ENCODE measurements at regions not wholly inside any gene's neighbourhood (a gene's known extent, or its start where the extent isn't known, plus 50 kb on each side); places are given as distances from the start of the nearest gene placed in this dataset.
A peak's percentile ranks its signal among the peaks of the same experiment; 100 is the strongest.

DNA sequence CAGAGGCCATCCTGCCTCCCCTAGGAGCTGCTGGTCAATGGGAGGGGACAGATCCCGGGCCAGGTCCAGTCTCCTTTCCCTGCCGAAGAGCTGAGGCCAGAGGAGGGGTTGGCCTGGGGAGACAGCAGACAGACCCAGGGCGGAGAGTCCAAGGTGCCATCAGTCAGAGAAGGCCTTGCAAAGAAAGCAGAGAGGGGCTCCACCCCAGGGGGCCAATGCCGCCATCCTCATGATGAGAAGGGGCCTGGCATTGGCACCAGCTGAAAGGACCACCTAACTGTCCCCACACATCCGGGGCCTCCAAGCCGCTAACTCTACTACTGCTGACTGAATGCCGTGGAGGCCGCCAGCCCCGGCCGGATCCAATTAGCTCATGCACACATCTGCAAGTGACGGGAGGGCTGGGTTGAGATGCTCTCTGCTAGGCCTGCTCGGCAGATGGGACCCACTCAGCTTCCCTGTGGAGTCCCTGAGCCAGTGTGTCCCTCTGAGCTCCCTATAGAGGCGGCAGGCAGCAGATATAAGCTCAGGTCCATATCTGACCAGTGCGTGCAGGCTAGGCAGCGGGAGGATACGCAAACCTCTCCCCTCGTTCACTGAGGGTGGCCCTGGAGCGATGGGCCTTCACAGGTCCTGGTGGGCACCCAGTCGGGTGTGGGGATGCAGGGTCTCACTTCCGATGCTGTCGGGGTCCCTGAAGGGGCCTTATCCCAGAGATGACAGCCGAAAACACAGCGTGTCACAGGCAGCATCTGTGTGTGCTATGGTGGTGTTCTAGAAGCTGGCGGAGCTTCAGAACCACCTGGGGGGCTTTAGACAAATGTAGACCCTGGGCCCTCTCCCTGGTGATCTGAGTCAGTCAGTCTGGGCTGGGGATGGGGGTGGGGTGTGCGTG, 183.9 kb downstream of the CTTN start:
- ATAC-seq = no peak

DNA sequence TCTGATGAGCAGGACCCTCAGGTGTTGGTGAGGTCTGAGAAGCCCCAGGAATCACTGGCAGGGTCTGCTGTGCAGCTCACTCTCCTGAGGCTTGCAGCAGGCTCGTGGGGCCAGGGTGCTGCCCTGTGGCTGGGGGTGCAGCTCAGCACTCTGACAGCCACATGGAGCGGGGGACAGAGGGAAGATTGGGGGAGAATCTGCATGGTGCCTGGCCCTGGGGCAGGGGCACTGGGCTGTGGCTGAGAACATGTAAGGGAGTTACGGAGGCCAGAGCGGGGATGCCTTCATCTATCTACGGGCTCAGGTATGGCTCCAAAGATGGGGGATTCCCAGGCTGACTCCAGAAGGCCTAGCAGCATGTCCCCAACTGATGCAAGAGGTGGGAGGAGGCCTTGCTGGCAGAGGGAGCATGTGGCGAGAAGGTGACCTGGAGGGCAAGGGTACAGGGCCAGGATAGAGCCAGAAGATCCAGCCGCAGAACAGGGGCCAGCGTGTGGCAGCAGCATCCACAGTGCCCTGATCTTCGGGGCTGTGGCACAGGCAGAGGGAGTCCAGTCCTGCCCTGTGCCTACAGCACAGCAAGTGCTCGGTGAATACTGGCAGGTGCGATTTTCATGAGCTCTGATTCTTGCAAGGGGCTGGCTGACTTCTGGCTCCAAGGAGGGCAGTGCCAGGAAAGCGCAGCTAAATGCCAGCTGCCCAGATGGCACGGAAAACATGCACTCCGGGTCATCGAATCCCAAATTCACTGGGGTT, 184.7 kb downstream of the CTTN start:
- ATAC-seq (no peak), DNase-seq (peak in 1 of 2 donors; percentile 12)
- TF ChIP-seq, protein P1, sequence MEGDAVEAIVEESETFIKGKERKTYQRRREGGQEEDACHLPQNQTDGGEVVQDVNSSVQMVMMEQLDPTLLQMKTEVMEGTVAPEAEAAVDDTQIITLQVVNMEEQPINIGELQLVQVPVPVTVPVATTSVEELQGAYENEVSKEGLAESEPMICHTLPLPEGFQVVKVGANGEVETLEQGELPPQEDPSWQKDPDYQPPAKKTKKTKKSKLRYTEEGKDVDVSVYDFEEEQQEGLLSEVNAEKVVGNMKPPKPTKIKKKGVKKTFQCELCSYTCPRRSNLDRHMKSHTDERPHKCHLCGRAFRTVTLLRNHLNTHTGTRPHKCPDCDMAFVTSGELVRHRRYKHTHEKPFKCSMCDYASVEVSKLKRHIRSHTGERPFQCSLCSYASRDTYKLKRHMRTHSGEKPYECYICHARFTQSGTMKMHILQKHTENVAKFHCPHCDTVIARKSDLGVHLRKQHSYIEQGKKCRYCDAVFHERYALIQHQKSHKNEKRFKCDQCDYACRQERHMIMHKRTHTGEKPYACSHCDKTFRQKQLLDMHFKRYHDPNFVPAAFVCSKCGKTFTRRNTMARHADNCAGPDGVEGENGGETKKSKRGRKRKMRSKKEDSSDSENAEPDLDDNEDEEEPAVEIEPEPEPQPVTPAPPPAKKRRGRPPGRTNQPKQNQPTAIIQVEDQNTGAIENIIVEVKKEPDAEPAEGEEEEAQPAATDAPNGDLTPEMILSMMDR (IDR thresholded peaks at IDR 0.05) = no peak
- Histone ChIP-seq H3K27ac (no peak overlapping the region), H3K4me1 (no peaks in the 10 kb centered on the region), H3K36me3 (ENCODE audit: insufficient read depth in 1 of 2, low read depth in 1 of 2) (no peaks in the 10 kb centered on the region), H3K9me3 (no peaks in the 10 kb centered on the region), H3K27me3 (ENCODE audit: insufficient read depth in 3 of 3, low read length in 2 of 3) (no peaks in the 10 kb centered on the region), H3K4me3 (no peak overlapping the region)
- 56 to 73% (median 58%) methylated on average over 15 of the region's 15 CpGs for WGBS, 3 donors
- intact Hi-C loops (cut with DNase I) = no loop called here

More for the DNA sequence above, 183.9 kb downstream of the CTTN start:
- H3K4me1 ChIP-seq = no peaks in the 10 kb centered on the region
- 86 to 91% (median 90%) methylated on average over 25 of the region's 25 CpGs for WGBS, 3 donors
- intact Hi-C loops (cut with DNase I) = no loop called here
- no peaks in the 10 kb centered on the region for H3K27me3 ChIP-seq (ENCODE audit: insufficient read depth in 3 of 3, low read length in 2 of 3)
- no peak overlapping the region for H3K27ac ChIP-seq
- peak in 1 of 2 donors; percentile 37 for DNase-seq
- H3K4me3 ChIP-seq = no peak overlapping the region
- H3K9me3 ChIP-seq = no peaks in the 10 kb centered on the region
- TF ChIP-seq, protein P1 (IDR thresholded peaks at IDR 0.05) = no peak
- no peaks in the 10 kb centered on the region for H3K36me3 ChIP-seq (ENCODE audit: insufficient read depth in 1 of 2, low read depth in 1 of 2)

DNA sequence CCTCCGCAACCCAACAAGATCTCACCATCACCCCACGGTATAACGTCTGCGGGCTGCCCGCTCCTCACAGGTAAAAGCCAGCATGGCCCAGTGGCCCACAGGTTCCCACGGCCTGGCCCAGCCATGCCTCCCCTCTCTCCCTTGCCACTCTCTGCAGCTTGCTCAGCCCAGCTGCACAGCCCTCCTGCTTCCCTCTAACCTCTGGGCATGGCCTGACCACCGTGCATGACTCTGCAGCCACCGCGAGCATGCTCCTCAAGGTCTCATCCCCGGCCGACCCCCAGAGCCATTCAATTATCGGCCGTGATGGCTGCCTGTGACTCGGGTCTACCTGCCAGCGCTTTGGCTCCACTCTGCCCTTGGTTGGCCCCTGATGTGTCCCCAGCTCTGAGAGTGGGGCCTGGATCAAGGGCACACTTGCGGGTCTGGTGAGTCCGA, 185.5 kb downstream of the CTTN start:
- WGBS, 3 donors = 84 to 88% (median 87%) methylated on average over 17 of the region's 17 CpGs
- no peak overlapping the region for H3K4me3 ChIP-seq
- intact Hi-C loops (cut with DNase I) = no loop called here
- ATAC-seq (no peak), DNase-seq (peak in 1 of 2 donors; percentile 32)
- no peaks in the 10 kb centered on the region for H3K4me1 ChIP-seq
- no peaks in the 10 kb centered on the region for H3K36me3 ChIP-seq (ENCODE audit: insufficient read depth in 1 of 2, low read depth in 1 of 2)
- H3K27me3 ChIP-seq (ENCODE audit: insufficient read depth in 3 of 3, low read length in 2 of 3) = no peaks in the 10 kb centered on the region
- TF ChIP-seq, protein P1 (IDR thresholded peaks at IDR 0.05) = no peak
- H3K9me3 ChIP-seq = no peaks in the 10 kb centered on the region
- no peak overlapping the region for H3K27ac ChIP-seq

DNA sequence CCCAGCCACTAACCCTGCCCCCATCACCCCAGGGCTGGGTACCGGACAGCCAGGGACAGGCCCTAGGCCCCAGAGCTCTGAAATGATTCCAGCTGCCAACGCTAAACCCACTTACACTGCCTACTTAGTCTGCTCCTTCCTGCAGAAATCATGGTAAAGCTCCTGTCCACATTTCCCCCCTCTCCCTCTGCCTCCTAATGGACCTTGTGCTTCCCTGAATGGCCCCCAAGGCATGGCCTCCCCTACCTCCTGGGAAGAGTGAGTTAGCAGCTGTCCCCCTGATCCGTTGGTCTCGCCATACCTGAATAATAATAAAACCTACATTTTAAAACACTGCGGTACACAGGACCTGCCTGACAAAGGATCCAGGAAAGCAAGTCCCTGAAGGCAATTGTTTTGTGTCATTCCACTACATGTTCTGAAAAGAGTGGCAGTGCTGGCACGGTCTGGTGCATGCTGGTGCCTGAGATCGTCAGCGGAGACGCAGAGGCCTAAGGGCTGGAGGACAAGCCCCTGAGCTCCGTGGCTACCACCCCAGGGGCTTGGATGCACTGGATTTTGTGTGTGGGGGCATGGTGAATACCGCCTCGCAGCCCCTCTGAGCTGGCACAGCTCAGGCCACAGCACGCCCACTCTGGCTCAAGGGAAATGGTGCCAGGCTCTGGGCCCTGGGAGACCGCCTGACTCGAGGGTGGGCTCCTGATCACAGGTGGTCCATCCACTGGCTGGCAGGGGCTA, 186.3 kb downstream of the CTTN start:
- DNase-seq = peak in 1 of 2 donors; percentile 38
- 66 to 78% (median 71%) methylated on average over 15 of the region's 15 CpGs for WGBS, 3 donors

More for the DNA sequence above, 186.3 kb downstream of the CTTN start:
- Histone ChIP-seq H3K4me3 (no peak overlapping the region), H3K9me3 (no peaks in the 10 kb centered on the region), H3K27me3 (ENCODE audit: insufficient read depth in 3 of 3, low read length in 2 of 3) (no peaks in the 10 kb centered on the region), H3K4me1 (no peaks in the 10 kb centered on the region), H3K27ac (no peak overlapping the region), H3K36me3 (ENCODE audit: insufficient read depth in 1 of 2, low read depth in 1 of 2) (no peaks in the 10 kb centered on the region)
- TF ChIP-seq, protein P1 (IDR thresholded peaks at IDR 0.05) = no peak
- ATAC-seq = no peak
- intact Hi-C loops (cut with DNase I) = no loop called here
